ENCODE measurements at regions not wholly inside any gene's neighbourhood (a gene's known extent, or its start where the extent isn't known, plus 50 kb on each side); places are given as distances from the start of the nearest gene placed in this dataset.
"Not testable (repeated sequence)": the region's sequence is repeated elsewhere in the genome, so short reads cannot be mapped to it uniquely, and the experiment has no call there.

DNA sequence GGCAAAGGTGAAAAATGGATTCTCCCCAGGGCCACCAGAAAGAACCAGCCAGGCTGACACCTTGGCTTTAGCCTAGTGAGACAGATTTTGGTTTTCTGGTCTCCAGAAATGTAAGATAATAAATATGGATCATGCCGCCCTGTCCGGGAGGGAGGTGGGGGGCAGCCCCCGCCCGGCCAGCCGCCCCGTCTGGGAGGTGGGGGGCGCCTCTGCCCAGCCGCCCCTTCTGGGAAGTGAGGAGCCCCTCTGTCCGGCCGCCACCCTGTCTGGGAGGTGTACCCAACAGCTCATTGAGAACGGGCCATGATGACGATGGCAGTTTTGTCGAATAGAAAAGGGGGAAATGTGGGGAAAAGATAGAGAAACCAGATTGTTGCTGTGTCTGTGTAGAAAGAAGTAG is 224.3 kb downstream of the FRK start:
- TF ChIP-seq, protein P1, sequence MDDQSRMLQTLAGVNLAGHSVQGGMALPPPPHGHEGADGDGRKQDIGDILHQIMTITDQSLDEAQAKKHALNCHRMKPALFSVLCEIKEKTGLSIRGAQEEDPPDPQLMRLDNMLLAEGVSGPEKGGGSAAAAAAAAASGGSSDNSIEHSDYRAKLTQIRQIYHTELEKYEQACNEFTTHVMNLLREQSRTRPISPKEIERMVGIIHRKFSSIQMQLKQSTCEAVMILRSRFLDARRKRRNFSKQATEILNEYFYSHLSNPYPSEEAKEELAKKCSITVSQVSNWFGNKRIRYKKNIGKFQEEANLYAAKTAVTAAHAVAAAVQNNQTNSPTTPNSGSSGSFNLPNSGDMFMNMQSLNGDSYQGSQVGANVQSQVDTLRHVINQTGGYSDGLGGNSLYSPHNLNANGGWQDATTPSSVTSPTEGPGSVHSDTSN (IDR thresholded peaks at IDR 0.05) = not testable (repeated sequence)
- TF ChIP-seq, protein P2, sequence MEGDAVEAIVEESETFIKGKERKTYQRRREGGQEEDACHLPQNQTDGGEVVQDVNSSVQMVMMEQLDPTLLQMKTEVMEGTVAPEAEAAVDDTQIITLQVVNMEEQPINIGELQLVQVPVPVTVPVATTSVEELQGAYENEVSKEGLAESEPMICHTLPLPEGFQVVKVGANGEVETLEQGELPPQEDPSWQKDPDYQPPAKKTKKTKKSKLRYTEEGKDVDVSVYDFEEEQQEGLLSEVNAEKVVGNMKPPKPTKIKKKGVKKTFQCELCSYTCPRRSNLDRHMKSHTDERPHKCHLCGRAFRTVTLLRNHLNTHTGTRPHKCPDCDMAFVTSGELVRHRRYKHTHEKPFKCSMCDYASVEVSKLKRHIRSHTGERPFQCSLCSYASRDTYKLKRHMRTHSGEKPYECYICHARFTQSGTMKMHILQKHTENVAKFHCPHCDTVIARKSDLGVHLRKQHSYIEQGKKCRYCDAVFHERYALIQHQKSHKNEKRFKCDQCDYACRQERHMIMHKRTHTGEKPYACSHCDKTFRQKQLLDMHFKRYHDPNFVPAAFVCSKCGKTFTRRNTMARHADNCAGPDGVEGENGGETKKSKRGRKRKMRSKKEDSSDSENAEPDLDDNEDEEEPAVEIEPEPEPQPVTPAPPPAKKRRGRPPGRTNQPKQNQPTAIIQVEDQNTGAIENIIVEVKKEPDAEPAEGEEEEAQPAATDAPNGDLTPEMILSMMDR (IDR thresholded peaks at IDR 0.05) = not testable (repeated sequence)

All from SK-N-SH (cell line).